ENCODE measurements at regions not wholly inside any gene's neighbourhood (a gene's known extent, or its start where the extent isn't known, plus 50 kb on each side); places are given as distances from the start of the nearest gene placed in this dataset.
A peak's percentile ranks its signal among the peaks of the same experiment; 100 is the strongest.

GRCh38 chr1:177825276-177825901, 144.5 kb downstream of the SEC16B start:
- WGBS, 2 donors, result 37 to 45% methylated on average over 6 of the region's 6 CpGs

GRCh38 chr1:177824508-177824982, 145.3 kb downstream of the SEC16B start:
- no peaks in the 10 kb centered on the region for H3K27me3 ChIP-seq (ENCODE audit: control insufficient read depth in 3 of 3, insufficient read depth in 3 of 3, low read length in 2 of 3)
- peaks cover 0 to 3% (median 0%) of the 10 kb centered on the region in 5 donors for H3K4me1 ChIP-seq (ENCODE audit: control insufficient read depth in 5 of 5, insufficient read depth in 5 of 5, low read length in 5 of 5)
- DNase-seq (peak in 1 of 3 donors; percentile 34), ATAC-seq (ENCODE audit: insufficient read depth, low FRiP score) (no peak)
- no peak overlapping the region for H3K27ac ChIP-seq (ENCODE audit: low read depth in 1 of 2, low read length in 1 of 2)
- peaks cover 0 to 4% (median 0%) of the 10 kb centered on the region in 4 donors for H3K9me3 ChIP-seq (ENCODE audit: control insufficient read depth in 4 of 4, insufficient read depth in 3 of 4, low read length in 3 of 4)
- H3K4me3 ChIP-seq, result no peak overlapping the region
- WGBS, 2 donors, result 70 to 75% methylated on average over 5 of the region's 5 CpGs
- no peak overlapping the region for H3K9ac ChIP-seq (ENCODE audit: insufficient read depth in 1 of 2, low read length in 2 of 2)
- TF ChIP-seq CTCF (IDR thresholded peaks at IDR 0.05; ENCODE audit: control extremely low read depth, extremely low read depth), result no peak
- H3K36me3 ChIP-seq (ENCODE audit: control insufficient read depth in 4 of 4, insufficient read depth in 4 of 4, low read length in 4 of 4), result no peaks in the 10 kb centered on the region

More at GRCh38 chr1:177825276-177825901, 144.5 kb downstream of the SEC16B start:
- no peak overlapping the region for H3K4me3 ChIP-seq
- DNase-seq, result no peak
- TF ChIP-seq CTCF (IDR thresholded peaks at IDR 0.05; ENCODE audit: control extremely low read depth, extremely low read depth), result no peak
- no peaks in the 10 kb centered on the region for H3K36me3 ChIP-seq (ENCODE audit: control insufficient read depth in 4 of 4, insufficient read depth in 4 of 4, low read length in 4 of 4)
- H3K4me1 ChIP-seq (ENCODE audit: control insufficient read depth in 5 of 5, insufficient read depth in 5 of 5, low read length in 5 of 5), result peaks cover 0 to 3% (median 0%) of the 10 kb centered on the region in 5 donors
- H3K9me3 ChIP-seq (ENCODE audit: control insufficient read depth in 4 of 4, insufficient read depth in 3 of 4, low read length in 3 of 4), result peaks cover 0 to 4% (median 0%) of the 10 kb centered on the region in 4 donors
- H3K27me3 ChIP-seq (ENCODE audit: control insufficient read depth in 3 of 3, insufficient read depth in 3 of 3, low read length in 2 of 3), result no peaks in the 10 kb centered on the region
- ATAC-seq (ENCODE audit: insufficient read depth, low FRiP score), result no peak
- H3K27ac ChIP-seq (ENCODE audit: low read depth in 1 of 2, low read length in 1 of 2), result no peak overlapping the region
- no peak overlapping the region for H3K9ac ChIP-seq (ENCODE audit: insufficient read depth in 1 of 2, low read length in 2 of 2)

GRCh38 chr1:177820213-177820612, 149.6 kb downstream of the SEC16B start:
- Histone ChIP-seq H3K36me3 (ENCODE audit: control insufficient read depth in 4 of 4, insufficient read depth in 4 of 4, low read length in 4 of 4) (no peaks in the 10 kb centered on the region), H3K9me3 (ENCODE audit: control insufficient read depth in 4 of 4, insufficient read depth in 3 of 4, low read length in 3 of 4) (peaks cover 0 to 10% (median 0%) of the 10 kb centered on the region in 4 donors), H3K4me3 (no peak overlapping the region), H3K27me3 (ENCODE audit: control insufficient read depth in 3 of 3, insufficient read depth in 3 of 3, low read length in 2 of 3) (no peaks in the 10 kb centered on the region), H3K9ac (ENCODE audit: insufficient read depth in 1 of 2, low read length in 2 of 2) (no peak overlapping the region), H3K4me1 (ENCODE audit: control insufficient read depth in 5 of 5, insufficient read depth in 5 of 5, low read length in 5 of 5) (peaks cover 0 to 3% (median 0%) of the 10 kb centered on the region in 5 donors), H3K27ac (ENCODE audit: low read depth in 1 of 2, low read length in 1 of 2) (no peak overlapping the region)
- DNase-seq (no peak), ATAC-seq (ENCODE audit: insufficient read depth, low FRiP score) (no peak)
- TF ChIP-seq CTCF (IDR thresholded peaks at IDR 0.05; ENCODE audit: control extremely low read depth, extremely low read depth), result no peak
- 88 to 91% methylated on average over 6 of the region's 6 CpGs for WGBS, 2 donors

Data from lung (tissue), 11 donors.